GM12892 (cell line): ENCODE measurements at regions not wholly inside any gene's neighbourhood (a gene's known extent, or its start where the extent isn't known, plus 50 kb on each side); places are given as distances from the start of the nearest gene placed in this dataset.

Source experiments
- POLR2A ChIP-seq: IDR thresholded peaks from 2 replicates; pipeline ENCODE4 v1.6.1; 2011; ENCODE audit warnings: low read depth, low read length, control low read depth
- POLR2AphosphoS5 ChIP-seq: IDR thresholded peaks from 2 replicates; pipeline ENCODE4 v1.6.1; 2011; ENCODE audit warnings: low read depth, low read length, control low read depth

- no peak for TF ChIP-seq POLR2AphosphoS5
- no peak for TF ChIP-seq POLR2A
These were observed 2065.7 kb downstream of the MRPL39 start for GRCh38 chr21:23541571-23541970.
